Chondrocyte (in vitro differentiated cells): ENCODE measurements at regions not wholly inside any gene's neighbourhood (a gene's known extent, or its start where the extent isn't known, plus 50 kb on each side); places are given as distances from the start of the nearest gene placed in this dataset.

Source experiments
- DNase-seq: peaks from one replicate; pipeline ENCODE4 v3.0.0; 2021; ENCODE audit warnings: mixed read lengths, low spot score
- H3K27ac Mint-ChIP-seq: one replicate; pipeline ENCODE4 v1.8.0; 2021; ENCODE audit warnings: mild to moderate bottlenecking, moderate library complexity, mixed read lengths; ENCODE audit not compliant: unreplicated experiment
- H3K27me3 Mint-ChIP-seq: 2 replicates; pipeline ENCODE4 v1.8.0; 2021; ENCODE audit warnings: low read depth, mixed read lengths
- H3K36me3 Mint-ChIP-seq: 2 replicates; pipeline ENCODE4 v1.8.0; 2021; ENCODE audit warnings: low read depth, mixed read lengths
- H3K4me1 Mint-ChIP-seq: 2 replicates; pipeline ENCODE4 v1.8.0; 2021; ENCODE audit warnings: low read depth, mild to moderate bottlenecking, mixed read lengths
- H3K4me3 Mint-ChIP-seq: one replicate; pipeline ENCODE4 v1.8.0; 2021; ENCODE audit warnings: mild to moderate bottlenecking, moderate library complexity, mixed read lengths; ENCODE audit not compliant: unreplicated experiment
- H3K9me3 Mint-ChIP-seq: 2 replicates; pipeline ENCODE4 v1.8.0; 2021; ENCODE audit warnings: low read depth, mixed read lengths
- CTCF ChIP-seq: fragments of 200-600 bp; sonication (generic); IDR thresholded peaks from 2 replicates; pipeline ENCODE4 v1.5.0; 2021; ENCODE audit warnings: antibody characterized with exemption, mild to moderate bottlenecking, moderate library complexity

- DNase-seq, result no peak
- TF ChIP-seq CTCF, result no peak
- Mint-ChIP-seq H3K4me1 (peaks cover 20% of the 10 kb centered on the region), H3K27ac (peak overlapping the region; percentile 32), H3K36me3 (no peaks in the 10 kb centered on the region), H3K9me3 (peaks cover 17% of the 10 kb centered on the region), H3K4me3 (no peak overlapping the region), H3K27me3 (peaks cover 3% of the 10 kb centered on the region)
Observed at GRCh38 chr4:157918036-157918832, 254.6 kb downstream of the GASK1B start.

GRCh38 chr4:157912212-157912611 is 260.6 kb downstream of the GASK1B start:
- no peaks in the 10 kb centered on the region for H3K36me3 Mint-ChIP-seq
- H3K9me3 Mint-ChIP-seq, result no peaks in the 10 kb centered on the region
- H3K27ac Mint-ChIP-seq, result no peak overlapping the region
- H3K4me3 Mint-ChIP-seq, result no peak overlapping the region
- no peak for DNase-seq
- peaks cover 4% of the 10 kb centered on the region for H3K4me1 Mint-ChIP-seq
- peaks cover 3% of the 10 kb centered on the region for H3K27me3 Mint-ChIP-seq
- no peak for TF ChIP-seq CTCF

- Mint-ChIP-seq H3K4me3 (no peak overlapping the region), H3K4me1 (peaks cover 3% of the 10 kb centered on the region), H3K36me3 (no peaks in the 10 kb centered on the region), H3K9me3 (no peaks in the 10 kb centered on the region), H3K27ac (no peak overlapping the region), H3K27me3 (peaks cover 3% of the 10 kb centered on the region)
- TF ChIP-seq CTCF, result no peak
- no peak for DNase-seq
Observed at GRCh38 chr4:157911662-157912061, 261.2 kb downstream of the GASK1B start.

- Mint-ChIP-seq H3K36me3 (no peaks in the 10 kb centered on the region), H3K4me3 (no peak overlapping the region), H3K27me3 (peaks cover 2% of the 10 kb centered on the region), H3K4me1 (no peaks in the 10 kb centered on the region), H3K27ac (no peak overlapping the region), H3K9me3 (no peaks in the 10 kb centered on the region)
- no peak for TF ChIP-seq CTCF
- DNase-seq, result no peak
Observed at GRCh38 chr4:157908691-157909090, 264.1 kb downstream of the GASK1B start.

GRCh38 chr4:157908031-157908430 is 264.8 kb downstream of the GASK1B start:
- Mint-ChIP-seq H3K4me3 (no peak overlapping the region), H3K27me3 (no peaks in the 10 kb centered on the region)
- DNase-seq, result no peak

More at GRCh38 chr4:157908031-157908430, 264.8 kb downstream of the GASK1B start:
- Mint-ChIP-seq H3K9me3 (no peaks in the 10 kb centered on the region), H3K4me1 (no peaks in the 10 kb centered on the region), H3K27ac (no peak overlapping the region), H3K36me3 (no peaks in the 10 kb centered on the region)
- no peak for TF ChIP-seq CTCF
